ENCODE measurements at regions not wholly inside any gene's neighbourhood (a gene's known extent, or its start where the extent isn't known, plus 50 kb on each side); places are given as distances from the start of the nearest gene placed in this dataset.

DNA sequence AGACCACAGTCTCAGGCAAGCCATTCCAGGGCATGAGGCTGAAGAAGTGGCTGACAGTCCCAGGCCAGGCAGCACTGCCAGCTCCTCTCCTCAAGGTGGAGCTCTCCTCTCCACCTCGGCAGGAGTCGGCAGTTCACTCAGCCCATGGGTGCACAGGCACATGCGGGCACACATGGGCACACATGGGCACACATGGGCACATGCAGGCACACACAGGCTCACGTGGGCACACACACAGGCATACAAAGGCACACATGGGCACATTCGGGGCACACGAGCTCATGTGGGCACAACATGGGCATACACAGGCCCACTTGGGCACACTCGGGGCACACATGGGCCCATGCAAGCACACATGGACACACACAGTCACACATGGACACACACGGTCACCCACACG, 65.3 kb upstream of the TAF1B start (continued):
- TF ChIP-seq CTCF (IDR thresholded peaks at IDR 0.05 in 2 of 3, conservative IDR thresholded peaks at IDR 0.05 in 1 of 3; ENCODE audit: borderline replicate concordance in 1 of 3, insufficient read depth in 1 of 3, low read depth in 2 of 3, low read length in 2 of 3) = peak; percentile 61 to 87 (median 78); a peak in 5 of 6 replicates

DNA sequence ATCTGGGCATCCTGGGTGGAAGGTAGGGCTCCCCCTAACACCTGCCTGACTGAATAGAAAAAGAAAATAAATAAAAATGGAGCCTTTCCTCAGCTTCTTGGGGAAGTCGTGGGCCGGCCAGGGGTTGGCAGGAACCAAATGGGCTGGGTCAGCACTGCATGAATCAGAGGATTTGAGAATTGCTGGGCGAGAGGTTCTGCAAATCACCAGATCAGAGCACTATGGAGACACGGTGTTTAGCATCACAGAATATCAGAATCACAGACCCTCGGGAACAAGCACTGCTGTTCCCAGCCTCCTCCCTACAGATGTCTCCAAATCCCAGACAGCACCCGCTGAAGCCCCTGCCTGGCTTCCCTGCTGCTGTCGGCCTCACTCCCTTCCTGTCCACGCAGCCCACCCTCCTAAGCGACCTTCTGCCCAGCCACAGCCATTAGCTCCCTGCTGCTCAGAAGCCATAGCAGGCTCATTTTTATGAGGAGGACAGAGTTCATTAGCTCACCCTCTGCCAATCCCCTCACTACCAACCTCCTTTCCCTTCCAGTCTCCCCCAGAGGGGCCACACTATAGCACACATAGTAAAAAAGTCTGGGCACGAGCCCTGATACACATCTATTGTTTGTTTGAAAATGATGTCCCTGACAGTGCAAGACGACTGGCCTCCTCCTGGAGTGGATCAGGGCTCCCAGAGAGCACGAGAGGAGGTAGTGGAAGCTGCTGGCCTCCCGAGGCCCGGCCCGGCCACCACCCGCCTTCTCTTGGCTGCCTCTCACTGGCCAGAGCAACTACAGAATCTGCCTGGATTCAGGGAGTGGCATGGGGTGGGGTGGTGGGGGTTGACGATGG, 64.6 kb upstream of the TAF1B start:
- RAD21 ChIA-PET (ENCODE audit: low non-redundant PET in 1 of 2, low total read pairs in 2 of 2, uncharacterized antibody in 2 of 2, unreplicated experiment in 2 of 2) = no interaction called here
- Histone ChIP-seq H3K4me2 (ENCODE audit: low read length) (no peak overlapping the region), H2AFZ (ENCODE audit: low read depth, low read length, poor library complexity, severe bottlenecking) (no peak overlapping the region), H3K9me3 (ENCODE audit: control insufficient read depth in 1 of 2, insufficient read depth in 1 of 2, low read depth in 1 of 2, low read length in 2 of 2) (no peaks in the 10 kb centered on the region), H4K20me1 (ENCODE audit: insufficient read depth) (no peaks in the 10 kb centered on the region), H3K36me3 (ENCODE audit: control insufficient read depth in 1 of 2, insufficient read depth in 2 of 2, low read length in 2 of 2) (no peaks in the 10 kb centered on the region), H3K9ac (ENCODE audit: low read length) (no peak overlapping the region), H3K27me3 (ENCODE audit: insufficient read depth, low read length) (no peaks in the 10 kb centered on the region), H3K79me2 (ENCODE audit: insufficient read depth, low read length) (no peaks in the 10 kb centered on the region), H3K27ac (ENCODE audit: low read depth, low read length) (no peak overlapping the region), H3K9me2 (ENCODE audit: insufficient read depth) (no peaks in the 10 kb centered on the region), H3K4me1 (ENCODE audit: control insufficient read depth in 1 of 2, insufficient read depth in 2 of 2, low read length in 2 of 2) (no peaks in the 10 kb centered on the region), H3K4me3 (replicated peaks in 1 of 2; ENCODE audit: low read depth in 1 of 2, low read length in 2 of 2) (no peak overlapping the region)
- no peak for DNase-seq (ENCODE audit: low read depth, low spot score)
- TF ChIP-seq JUND (IDR thresholded peaks at IDR 0.05) (no peak), SP1 (IDR thresholded peaks at IDR 0.05; ENCODE audit: low read depth) (no peak), FOSL1 (IDR thresholded peaks at IDR 0.05; ENCODE audit: low read depth) (no peak), ZNF274 (IDR thresholded peaks at IDR 0.05; ENCODE audit: low read depth, low read length) (no peak), RAD21 (IDR thresholded peaks at IDR 0.05; ENCODE audit: low read depth) (no peak), SRF (IDR thresholded peaks at IDR 0.05; ENCODE audit: low read depth) (no peak), TCF7L2 (IDR thresholded peaks at IDR 0.05; ENCODE audit: borderline replicate concordance, extremely low read depth, insufficient read depth, insufficient read length) (no peak), POLR2A (IDR thresholded peaks at IDR 0.05; ENCODE audit: borderline replicate concordance, extremely low read depth, insufficient read depth, insufficient read length) (no peak), SIN3A (IDR thresholded peaks at IDR 0.05; ENCODE audit: low read depth) (no peak), EZH2 (IDR thresholded peaks at IDR 0.05) (no peak), EZH2phosphoT487 (IDR thresholded peaks at IDR 0.05; ENCODE audit: borderline replicate concordance) (no peak), CBX3 (IDR thresholded peaks at IDR 0.05; ENCODE audit: low read depth) (no peak), ATF3 (IDR thresholded peaks at IDR 0.05) (no peak), MAX (IDR thresholded peaks at IDR 0.05) (no peak), ELF1 (IDR thresholded peaks at IDR 0.05; ENCODE audit: borderline replicate concordance, low read depth) (no peak), EGR1 (IDR thresholded peaks at IDR 0.05; ENCODE audit: low read depth) (no peak), REST (IDR thresholded peaks at IDR 0.05; ENCODE audit: low read depth) (no peak), ZFX (IDR thresholded peaks at IDR 0.05) (no peak)
- no peak for ATAC-seq
- no TSS peak for BruUV-seq (replicated peaks)
- intact Hi-C loops (cut with micrococcal nuclease) = loop anchor here (10.0 kb wide), 1 partner anchor 656 kb away; no protein-coding TSS in a partner anchor
- CTCF ChIA-PET = interaction anchor here (1.0 to 1.8 kb wide), 8 partner anchors 8 to 270 kb away, joined by 3 to 12 read pairs (median 3); no protein-coding TSS in a partner anchor
- POLR2A ChIA-PET = no interaction called here

All from HCT116 (cell line).